B cell (primary cell): ENCODE measurements at regions not wholly inside any gene's neighbourhood (a gene's known extent, or its start where the extent isn't known, plus 50 kb on each side); places are given as distances from the start of the nearest gene placed in this dataset.

Source experiments
- ATAC-seq: fragments of 200-7000 bp; cut with Tn5 transposase; one replicate; pipeline ENCODE4 v1.10.0; 2021; ENCODE audit warnings: low read depth, mild to moderate bottlenecking, moderate number of reproducible peaks, moderate library complexity
- CTCF ChIA-PET: fragments of 350-600 bp; sonication (Branson Sonifier 250); formaldehyde crosslinking; loops from one replicate; lab custom pipeline; 2021; ENCODE audit warnings: antibody characterized with exemption, inconsistent platforms; lab: Charles Lee
- POLR2A ChIA-PET: fragments of 350-600 bp; sonication (Branson Sonifier 250); formaldehyde crosslinking; loops from one replicate; lab custom pipeline; 2021; ENCODE audit warnings: antibody characterized with exemption; lab: Charles Lee
- DNase-seq: peaks from one replicate; pipeline ENCODE4 v3.0.0; 2013
- H2AFZ ChIP-seq: 2 replicates; pipeline ENCODE4 v1.6.1; 2012; ENCODE audit warnings: mild to moderate bottlenecking, low read depth, low read length; ENCODE audit not compliant: insufficient read depth, poor library complexity, severe bottlenecking
- H3K27ac ChIP-seq, 2 donors: 1 replicate in 1 of 2; 2 replicates in 1 of 2; pipeline ENCODE4 v1.5.1; 2012 to 2013; ENCODE audit warnings: low read length in 2 of 2, mild to moderate bottlenecking in 2 of 2, moderate library complexity in 1 of 2
- H3K27me3 ChIP-seq, 4 experiments: fragments of 200-600 bp in 1 of 4; sonication (generic) in 1 of 4; replicated peaks in 1 of 4; 1 replicate in 2 of 4; 2 replicates in 2 of 4; pipeline versions ENCODE4 v1.6.1 to v1.7.0; 2013 to 2016; ENCODE audit warnings: low read length in 3 of 4, mild to moderate bottlenecking in 2 of 4, mixed read lengths in 1 of 4, moderate library complexity in 1 of 4; ENCODE audit not compliant: insufficient read depth in 4 of 4, control insufficient read depth in 3 of 4; ENCODE audit errors: control extremely low read depth in 1 of 4
- H3K36me3 ChIP-seq, 2 experiments: replicated peaks in 1 of 2; 1 replicate in 1 of 2; 2 replicates in 1 of 2; pipeline versions ENCODE4 v1.6.1 to v1.7.1; 2013; ENCODE audit warnings: low read length in 1 of 2; ENCODE audit not compliant: insufficient read depth in 2 of 2, control insufficient read depth in 1 of 2; ENCODE audit errors: control extremely low read depth in 1 of 2, extremely low read depth in 1 of 2
- H3K4me1 ChIP-seq, 2 donors: fragments of 200-600 bp in 1 of 2; sonication (generic) in 1 of 2; 1 replicate in 1 of 2; 2 replicates in 1 of 2; pipeline versions ENCODE4 v1.5.1 to v1.6.1; 2013 to 2017; ENCODE audit warnings: low read length in 2 of 2; ENCODE audit not compliant: control insufficient read depth in 2 of 2, insufficient read depth in 2 of 2
- H3K4me2 ChIP-seq: replicated peaks from 2 replicates; pipeline ENCODE3; 2012; ENCODE audit warnings: mild to moderate bottlenecking, low read depth, low read length; ENCODE audit not compliant: poor library complexity, severe bottlenecking
- H3K4me3 ChIP-seq, 5 experiments: fragments of 200-600 bp in 1 of 5; sonication (generic) in 1 of 5; 1 replicate in 3 of 5; 2 replicates in 2 of 5; pipeline versions ENCODE4 v1.5.1 to v1.7.0; 2011 to 2016; ENCODE audit warnings: low read length in 4 of 5, mild to moderate bottlenecking in 4 of 5, low read depth in 2 of 5, control low read depth in 1 of 5, moderate library complexity in 1 of 5; ENCODE audit not compliant: insufficient read depth in 1 of 5; ENCODE audit errors: control extremely low read depth in 1 of 5, extremely low read depth in 1 of 5
- H3K79me2 ChIP-seq: fragments of 200-600 bp; sonication (generic); one replicate; pipeline ENCODE4 v1.6.0; 2016; ENCODE audit warnings: low read length; ENCODE audit not compliant: control insufficient read depth, insufficient read depth
- H3K9ac ChIP-seq: fragments of 200-600 bp; sonication (generic); 2 replicates; pipeline ENCODE4 v1.6.1; 2017; ENCODE audit warnings: mild to moderate bottlenecking, low read length, moderate library complexity
- H3K9me3 ChIP-seq, 3 donors: one replicate each; pipeline versions ENCODE4 v1.6.1 to v1.7.1; 2013; ENCODE audit warnings: low read length in 2 of 3; ENCODE audit not compliant: control insufficient read depth in 2 of 3, insufficient read depth in 1 of 3; ENCODE audit errors: control extremely low read depth in 1 of 3
- H4K20me1 ChIP-seq: 2 replicates; pipeline ENCODE4 v1.6.0; 2012; ENCODE audit warnings: mild to moderate bottlenecking, low read length; ENCODE audit not compliant: insufficient read depth, control insufficient read depth, poor library complexity, severe bottlenecking
- H3K27ac Mint-ChIP-seq: one replicate; pipeline ENCODE4 v1.8.0; 2021; ENCODE audit warnings: mixed read lengths
- H3K27me3 Mint-ChIP-seq: one replicate; pipeline ENCODE4 v1.8.0; 2021; ENCODE audit warnings: mixed read lengths
- H3K4me1 Mint-ChIP-seq: one replicate; pipeline ENCODE4 v1.8.0; 2021; ENCODE audit warnings: mixed read lengths
- H3K4me3 Mint-ChIP-seq: one replicate; pipeline ENCODE4 v1.8.0; 2021; ENCODE audit warnings: mixed read lengths
- H3K9me3 Mint-ChIP-seq: one replicate; pipeline ENCODE4 v1.8.0; 2022; ENCODE audit warnings: mixed read lengths; ENCODE audit not compliant: insufficient read depth
- EZH2 ChIP-seq: IDR thresholded peaks from 2 replicates; pipeline ENCODE4 v1.6.1; 2012; ENCODE audit warnings: borderline replicate concordance, low read depth, mild to moderate bottlenecking, moderate library complexity, low read length; ENCODE audit not compliant: insufficient read depth, poor library complexity, severe bottlenecking
- WGBS: methylation state at CpG from one replicate; pipeline ENCODE4 v1.1.5; 2013; ENCODE audit warnings: missing lambda C conversion rate; ENCODE audit not compliant: insufficient coverage; 5-methylcytosine and 5-hydroxymethylcytosine counted together
- intact Hi-C: fragments of 100-400 bp; cut with micrococcal nuclease; formaldehyde crosslinking; loops from one replicate; pipeline ENCODE4 v1.10.0; 2022
- TF ChIP-seq, protein P1 (sequence below): fragments of 200-600 bp; IDR thresholded peaks from one replicate; pipeline ENCODE4 v1.8.0; 2022; ENCODE audit warnings: antibody characterized with exemption, mild to moderate bottlenecking

DNA sequence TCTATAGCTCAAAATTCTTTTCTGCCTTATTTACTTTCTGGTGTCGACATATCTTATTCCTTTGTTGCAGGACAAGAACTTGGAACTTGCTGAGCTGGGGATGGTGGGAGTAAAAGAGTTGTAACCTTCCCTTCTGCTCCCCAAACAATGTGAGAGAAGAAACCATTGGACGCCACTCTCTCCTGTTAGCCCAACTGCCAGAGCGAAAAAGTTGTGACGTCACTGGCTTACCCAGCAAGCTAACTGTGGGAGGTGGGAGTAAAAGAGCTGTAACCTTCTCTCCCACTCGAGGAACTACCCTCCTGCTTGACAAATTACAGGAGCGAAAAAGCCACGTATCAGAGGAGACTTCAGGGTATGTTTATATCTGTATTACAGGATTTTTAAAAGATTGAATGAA, 90.0 kb upstream of the PCDH10 start:
- Histone ChIP-seq H4K20me1 (no peaks in the 10 kb centered on the region), H2AFZ (no peak overlapping the region), H3K79me2 (no peaks in the 10 kb centered on the region), H3K27ac (no peak overlapping the region), H3K4me2 (no peak overlapping the region), H3K4me1 (no peaks in the 10 kb centered on the region), H3K9me3 (peaks cover 0 to 4% (median 0%) of the 10 kb centered on the region in 3 donors), H3K9ac (no peak overlapping the region), H3K4me3 (no peak overlapping the region), H3K36me3 (no peaks in the 10 kb centered on the region), H3K27me3 (no peaks in the 10 kb centered on the region)
- Mint-ChIP-seq H3K27me3 (no peaks in the 10 kb centered on the region), H3K27ac (no peak overlapping the region), H3K4me3 (no peak overlapping the region), H3K9me3 (no peaks in the 10 kb centered on the region), H3K4me1 (no peaks in the 10 kb centered on the region)
- ChIA-PET POLR2A (no interaction called here), CTCF (no interaction called here)
- DNase-seq (no peak), ATAC-seq (no peak)
- intact Hi-C loops: no loop called here
- no peak for TF ChIP-seq EZH2
- TF ChIP-seq, protein P1, sequence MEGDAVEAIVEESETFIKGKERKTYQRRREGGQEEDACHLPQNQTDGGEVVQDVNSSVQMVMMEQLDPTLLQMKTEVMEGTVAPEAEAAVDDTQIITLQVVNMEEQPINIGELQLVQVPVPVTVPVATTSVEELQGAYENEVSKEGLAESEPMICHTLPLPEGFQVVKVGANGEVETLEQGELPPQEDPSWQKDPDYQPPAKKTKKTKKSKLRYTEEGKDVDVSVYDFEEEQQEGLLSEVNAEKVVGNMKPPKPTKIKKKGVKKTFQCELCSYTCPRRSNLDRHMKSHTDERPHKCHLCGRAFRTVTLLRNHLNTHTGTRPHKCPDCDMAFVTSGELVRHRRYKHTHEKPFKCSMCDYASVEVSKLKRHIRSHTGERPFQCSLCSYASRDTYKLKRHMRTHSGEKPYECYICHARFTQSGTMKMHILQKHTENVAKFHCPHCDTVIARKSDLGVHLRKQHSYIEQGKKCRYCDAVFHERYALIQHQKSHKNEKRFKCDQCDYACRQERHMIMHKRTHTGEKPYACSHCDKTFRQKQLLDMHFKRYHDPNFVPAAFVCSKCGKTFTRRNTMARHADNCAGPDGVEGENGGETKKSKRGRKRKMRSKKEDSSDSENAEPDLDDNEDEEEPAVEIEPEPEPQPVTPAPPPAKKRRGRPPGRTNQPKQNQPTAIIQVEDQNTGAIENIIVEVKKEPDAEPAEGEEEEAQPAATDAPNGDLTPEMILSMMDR: no peak
- WGBS: no CpG with 5 or more reads among the region's 7 CpGs

DNA sequence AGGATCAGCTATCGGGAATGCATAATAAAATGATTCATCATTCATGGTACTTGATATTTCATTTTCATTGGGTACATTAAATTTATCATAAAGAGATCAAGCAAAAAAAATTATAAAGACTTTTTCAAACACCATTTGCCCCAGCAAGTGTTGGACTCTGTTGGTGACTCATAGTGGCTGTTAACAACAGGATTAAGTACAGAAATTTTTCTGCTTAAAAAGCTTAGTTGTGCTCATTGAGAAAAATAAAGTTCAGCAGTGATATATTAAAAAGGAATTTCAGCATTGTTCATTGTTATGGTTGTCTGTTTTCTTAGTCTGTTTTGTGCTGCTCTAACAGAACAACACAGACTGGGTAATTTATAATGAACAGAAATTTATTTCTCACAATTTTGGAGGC, 86.2 kb upstream of the PCDH10 start:
- H3K27me3 Mint-ChIP-seq: no peaks in the 10 kb centered on the region
- DNase-seq (no peak), ATAC-seq (no peak)
- H3K27ac ChIP-seq: no peak overlapping the region
- H3K4me1 Mint-ChIP-seq: no peaks in the 10 kb centered on the region
- intact Hi-C loops: no loop called here
- H2AFZ ChIP-seq: no peak overlapping the region
- peaks cover 2 to 5% (median 4%) of the 10 kb centered on the region in 3 donors for H3K9me3 ChIP-seq
- CTCF ChIA-PET: no interaction called here
- WGBS: no CpG with 5 or more reads among the region's 1 CpG
- H3K4me3 Mint-ChIP-seq: no peak overlapping the region
- TF ChIP-seq, protein P1: no peak
- no peak for TF ChIP-seq EZH2
- no peak overlapping the region for H3K9ac ChIP-seq
- H4K20me1 ChIP-seq: no peaks in the 10 kb centered on the region
- H3K36me3 ChIP-seq: no peaks in the 10 kb centered on the region
- POLR2A ChIA-PET: no interaction called here
- H3K4me3 ChIP-seq: no peak overlapping the region
- H3K4me1 ChIP-seq: no peaks in the 10 kb centered on the region
- no peak overlapping the region for H3K4me2 ChIP-seq
- peaks cover 3% of the 10 kb centered on the region for H3K9me3 Mint-ChIP-seq
- H3K27ac Mint-ChIP-seq: no peak overlapping the region
- no peaks in the 10 kb centered on the region for H3K79me2 ChIP-seq
- H3K27me3 ChIP-seq: no peaks in the 10 kb centered on the region
